Cardiac fibroblast (primary cell): ENCODE measurements at regions not wholly inside any gene's neighbourhood (a gene's known extent, or its start where the extent isn't known, plus 50 kb on each side); places are given as distances from the start of the nearest gene placed in this dataset.

Experiments
- DNase-seq, 2 donors: peaks; one replicate each; pipeline versions ENCODE4 v3.0.0 to v3.0.0-alpha.2; 2010; ENCODE audit warnings: low read depth in 2 of 2
- H3K4me3 ChIP-seq, 2 donors: replicated peaks in 1 of 2; 1 replicate in 1 of 2; 2 replicates in 1 of 2; pipeline ENCODE4 v1.5.1; 2011; ENCODE audit warnings: low read depth in 2 of 2, low read length in 2 of 2, mild to moderate bottlenecking in 2 of 2, moderate library complexity in 1 of 2
- CTCF ChIP-seq: IDR thresholded peaks from one replicate; pipeline ENCODE4 v1.5.1; 2011; ENCODE audit warnings: low read depth, mild to moderate bottlenecking, low read length, inconsistent platforms

DNA sequence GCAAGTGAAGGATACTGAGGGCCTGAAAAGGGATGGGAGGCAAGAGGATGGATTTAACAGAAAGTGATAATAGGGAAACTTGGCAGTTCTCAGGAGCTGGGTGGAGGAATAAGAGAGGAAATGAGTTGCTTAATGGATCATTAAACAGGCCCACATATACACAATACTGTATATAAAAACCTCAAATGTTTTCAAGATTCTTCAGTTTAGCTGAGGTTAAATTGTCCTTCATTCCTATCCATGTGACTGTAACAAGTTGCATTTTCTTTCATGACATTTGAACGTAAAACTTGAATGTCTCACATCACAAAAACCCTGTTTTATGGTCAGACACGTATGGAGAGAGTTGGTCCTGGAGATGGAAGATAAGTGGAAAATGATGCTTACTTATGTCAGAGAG lies 76.5 kb upstream of the PLAC8 start:
- no peak for DNase-seq
- TF ChIP-seq CTCF: no peak

DNA sequence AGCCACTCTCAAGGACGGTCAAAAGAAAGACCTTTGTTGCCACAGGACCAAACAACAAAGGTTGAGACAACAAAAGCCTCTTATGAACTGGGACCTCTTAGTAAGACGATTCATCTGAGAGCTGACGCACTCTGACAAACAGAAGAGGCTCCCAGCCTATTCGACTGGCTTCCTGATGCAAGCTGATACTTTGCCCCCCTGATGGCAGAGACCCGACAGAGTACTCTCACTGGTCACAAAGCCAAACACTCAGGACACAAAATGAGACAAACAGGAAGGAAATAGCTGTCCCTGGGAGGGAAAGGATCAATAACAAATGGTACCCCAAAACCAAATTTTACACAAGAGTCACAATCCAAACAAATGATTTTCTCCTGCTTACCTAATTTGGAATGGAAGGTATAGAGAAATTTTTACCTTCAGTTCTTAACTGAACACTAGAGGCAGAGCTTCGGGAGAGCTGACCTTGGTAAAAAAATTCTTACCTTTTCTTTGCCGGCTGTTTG lies 75.2 kb upstream of the PLAC8 start:
- no peak overlapping the region for H3K4me3 ChIP-seq
- no peak for TF ChIP-seq CTCF
- DNase-seq: no peak

More for the DNA sequence above, 76.5 kb upstream of the PLAC8 start:
- no peak overlapping the region for H3K4me3 ChIP-seq

DNA sequence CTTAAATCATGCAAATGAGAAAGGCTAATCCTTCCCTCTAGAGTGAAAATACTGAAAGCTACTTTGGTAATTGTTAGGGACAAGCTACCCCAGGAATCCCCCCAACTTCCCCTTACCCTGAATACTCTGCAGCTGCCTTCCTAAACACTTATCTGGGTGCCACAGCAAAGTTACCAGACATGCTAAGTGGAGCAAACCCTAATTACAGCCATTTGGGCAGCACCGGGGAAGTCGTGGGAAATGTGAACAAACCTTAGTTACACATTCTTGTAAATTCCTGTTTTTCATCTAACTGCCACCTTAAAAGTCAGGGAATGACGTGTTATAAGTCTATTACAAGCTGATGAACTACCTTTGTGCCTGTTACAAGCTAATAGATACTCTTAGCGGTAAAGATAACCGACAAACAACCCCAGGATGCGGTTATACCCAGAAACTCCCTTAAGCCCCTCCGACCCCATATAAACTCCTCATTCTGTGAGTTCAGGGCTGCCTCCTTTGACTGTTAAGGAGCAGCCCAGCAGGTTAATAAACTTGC lies 66.0 kb upstream of the PLAC8 start:
- H3K4me3 ChIP-seq: no peak overlapping the region
- TF ChIP-seq CTCF: no peak
- DNase-seq: no peak

- DNase-seq: no peak
- no peak overlapping the region for H3K4me3 ChIP-seq
- no peak for TF ChIP-seq CTCF
Observed at GRCh38 chr4:83179205-83179604, 64.7 kb upstream of the PLAC8 start.

DNA sequence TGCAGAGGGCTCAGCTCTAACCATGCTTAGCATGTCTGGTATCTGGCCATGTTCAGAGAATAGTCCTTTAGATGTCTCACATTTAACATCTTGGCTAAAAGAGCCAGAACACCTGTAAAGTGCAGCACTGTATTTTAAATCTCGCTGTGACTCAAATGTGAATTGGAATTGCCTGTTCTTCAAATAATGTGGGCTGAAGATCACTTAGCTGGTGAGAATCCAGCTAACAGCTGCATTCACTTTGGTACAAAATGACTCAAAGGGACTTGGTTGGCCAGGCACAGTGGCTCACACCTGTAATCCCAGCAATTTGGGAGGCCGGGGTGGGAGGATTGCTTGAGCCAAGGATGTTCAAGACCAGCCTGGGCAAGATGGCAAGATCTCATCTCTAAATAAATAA lies 63.5 kb upstream of the PLAC8 start:
- DNase-seq: no peak
- no peak for TF ChIP-seq CTCF
- no peak overlapping the region for H3K4me3 ChIP-seq

- DNase-seq: no peak
- TF ChIP-seq CTCF: no peak
- no peak overlapping the region for H3K4me3 ChIP-seq
Observed at GRCh38 chr4:83177182-83177581, 62.7 kb upstream of the PLAC8 start.

DNA sequence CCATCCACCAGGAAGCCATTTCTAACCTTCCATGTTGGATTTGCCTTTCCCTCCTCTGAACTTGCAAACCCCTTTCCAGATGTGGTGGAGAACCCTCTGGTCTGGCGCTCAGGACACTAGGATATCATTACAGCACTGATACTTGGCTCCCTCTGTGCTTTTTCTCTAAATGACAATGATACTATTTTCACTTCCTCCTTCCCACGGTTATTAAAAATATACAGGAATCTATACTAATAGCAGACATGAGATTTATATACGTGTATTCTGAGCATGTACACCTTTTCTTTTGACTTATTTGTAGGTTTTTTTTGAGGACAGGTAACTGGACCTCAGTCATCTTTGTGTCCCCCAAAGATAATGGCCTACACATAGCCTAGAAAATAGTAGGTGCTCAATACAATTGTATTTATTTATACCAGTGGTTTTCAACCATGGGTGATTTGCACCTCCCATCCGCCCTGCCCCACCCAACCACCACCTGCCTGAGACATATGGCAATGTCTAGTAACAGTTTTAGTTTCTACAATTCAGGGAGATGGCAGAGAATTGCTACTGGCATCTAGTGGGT lies 60.4 kb upstream of the PLAC8 start:
- DNase-seq: no peak
- no peak overlapping the region for H3K4me3 ChIP-seq
- TF ChIP-seq CTCF: no peak
